ENCODE measurements at regions not wholly inside any gene's neighbourhood (a gene's known extent, or its start where the extent isn't known, plus 50 kb on each side); places are given as distances from the start of the nearest gene placed in this dataset.

GRCh38 chr6:84526631-84527030, 237.8 kb downstream of the TBX18 start:
- 63 to 70% methylated on average over 1 to 2 of the region's 2 CpGs for WGBS, 2 donors (ENCODE audit: low coverage in 1 of 2)
- Histone ChIP-seq H3K4me1 (no peaks in the 10 kb centered on the region), H3K27ac (no peak overlapping the region), H3K9me3 (no peaks in the 10 kb centered on the region), H3K27me3 (no peaks in the 10 kb centered on the region), H3K4me3 (no peak overlapping the region), H3K36me3 (no peaks in the 10 kb centered on the region)
- TF ChIP-seq POLR2A (IDR thresholded peaks at IDR 0.05) (no peak), POLR2AphosphoS5 (IDR thresholded peaks at IDR 0.05) (no peak), CTCF (IDR thresholded peaks at IDR 0.05) (no peak), EP300 (IDR thresholded peaks at IDR 0.05) (no peak)
- ATAC-seq = no peak

- no peak overlapping the region for H3K4me3 ChIP-seq
- no peaks in the 10 kb centered on the region for H3K36me3 ChIP-seq
- H3K4me1 ChIP-seq = no peaks in the 10 kb centered on the region
- no peak for ATAC-seq
- H3K27me3 ChIP-seq = no peaks in the 10 kb centered on the region
- H3K9me3 ChIP-seq = no peaks in the 10 kb centered on the region
- H3K27ac ChIP-seq = no peak overlapping the region
- TF ChIP-seq EP300 (IDR thresholded peaks at IDR 0.05) (no peak), POLR2A (IDR thresholded peaks at IDR 0.05) (no peak), POLR2AphosphoS5 (IDR thresholded peaks at IDR 0.05) (no peak), CTCF (IDR thresholded peaks at IDR 0.05) (no peak)
- 54 to 83% methylated on average over 1 to 2 of the region's 2 CpGs for WGBS, 2 donors (ENCODE audit: low coverage in 1 of 2)
Measured at GRCh38 chr6:84525907-84526306, 238.5 kb downstream of the TBX18 start.

- Histone ChIP-seq H3K9me3 (no peaks in the 10 kb centered on the region), H3K27ac (no peak overlapping the region), H3K4me1 (no peaks in the 10 kb centered on the region), H3K27me3 (no peaks in the 10 kb centered on the region), H3K36me3 (no peaks in the 10 kb centered on the region), H3K4me3 (no peak overlapping the region)
- no peak for TF ChIP-seq EP300 (IDR thresholded peaks at IDR 0.05)
- TF ChIP-seq POLR2AphosphoS5 (IDR thresholded peaks at IDR 0.05) = no peak
- no peak for TF ChIP-seq POLR2A (IDR thresholded peaks at IDR 0.05)
- no peak for TF ChIP-seq CTCF (IDR thresholded peaks at IDR 0.05)
- 68 to 70% methylated on average over 4 of the region's 4 CpGs for WGBS, 2 donors (ENCODE audit: low coverage in 1 of 2)
- ATAC-seq = no peak
Measured at GRCh38 chr6:84524636-84525035, 239.8 kb downstream of the TBX18 start.

GRCh38 chr6:84522135-84522549, 242.3 kb downstream of the TBX18 start:
- H3K27me3 ChIP-seq = no peaks in the 10 kb centered on the region

More at GRCh38 chr6:84522135-84522549, 242.3 kb downstream of the TBX18 start:
- ATAC-seq = peak; percentile 36
- TF ChIP-seq POLR2AphosphoS5 (IDR thresholded peaks at IDR 0.05) (no peak), CTCF (IDR thresholded peaks at IDR 0.05) (no peak), POLR2A (IDR thresholded peaks at IDR 0.05) (no peak), EP300 (IDR thresholded peaks at IDR 0.05) (no peak)
- no peaks in the 10 kb centered on the region for H3K9me3 ChIP-seq
- H3K4me1 ChIP-seq = no peaks in the 10 kb centered on the region
- H3K27ac ChIP-seq = no peak overlapping the region
- H3K4me3 ChIP-seq = no peak overlapping the region
- no peaks in the 10 kb centered on the region for H3K36me3 ChIP-seq

All from gastroesophageal sphincter (tissue), 4 donors.